ENCODE measurements at regions not wholly inside any gene's neighbourhood (a gene's known extent, or its start where the extent isn't known, plus 50 kb on each side); places are given as distances from the start of the nearest gene placed in this dataset.
"Not testable (repeated sequence)": the region's sequence is repeated elsewhere in the genome, so short reads cannot be mapped to it uniquely, and the experiment has no call there.

DNA sequence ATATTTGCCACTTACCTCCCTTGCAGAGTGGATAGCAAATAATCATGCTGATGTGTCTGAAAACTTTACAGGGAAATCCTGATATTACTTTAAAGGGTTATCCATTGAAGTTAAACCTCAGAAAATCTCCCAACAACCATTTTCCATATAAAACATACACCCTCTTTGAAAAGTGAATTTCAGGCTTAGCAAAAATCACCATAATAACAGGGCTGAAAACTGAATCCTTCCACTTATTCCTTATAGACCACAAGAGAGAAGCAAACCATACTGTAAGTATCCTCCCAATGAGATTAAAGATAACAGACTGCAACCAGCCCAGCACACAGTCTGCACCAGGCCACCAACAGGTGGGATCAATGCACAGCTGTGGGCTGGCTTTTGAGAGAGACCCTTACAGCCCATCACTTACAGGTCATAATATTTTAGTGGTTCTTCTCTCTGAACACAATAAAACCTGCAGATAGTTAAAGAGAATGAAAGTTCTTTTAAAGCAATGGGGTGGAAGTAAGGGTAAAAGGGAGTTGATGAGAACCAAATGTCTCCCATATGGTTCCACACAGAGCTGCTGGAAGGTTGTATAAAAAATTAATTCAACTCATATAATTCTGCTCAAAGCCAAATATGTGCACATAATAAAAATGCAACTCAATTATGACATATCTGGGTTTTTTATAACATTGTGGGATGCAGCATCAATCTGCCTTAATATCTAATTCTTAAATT is 376.2 kb upstream of the GRAMD2B start:
- DNase-seq = no peak

DNA sequence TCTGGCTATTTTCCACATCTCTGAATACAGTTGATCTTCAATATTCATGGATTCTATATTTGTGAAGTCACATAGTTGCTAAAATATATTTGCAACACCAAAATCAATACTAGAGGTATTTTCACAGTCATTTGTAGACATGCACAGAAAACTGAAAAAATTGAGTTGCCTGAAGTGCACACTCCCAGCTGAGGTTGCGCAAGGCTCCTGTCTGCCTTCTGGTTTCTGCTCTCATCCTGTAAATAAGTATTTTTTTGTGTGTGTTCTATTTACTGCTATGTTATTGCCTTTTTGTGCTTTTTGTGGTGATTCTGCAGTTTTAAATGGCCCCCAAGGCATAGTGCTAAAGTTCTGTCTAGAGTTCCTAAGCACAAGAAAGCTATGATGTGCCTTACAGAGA is 371.1 kb upstream of the GRAMD2B start:
- no peak for DNase-seq

DNA sequence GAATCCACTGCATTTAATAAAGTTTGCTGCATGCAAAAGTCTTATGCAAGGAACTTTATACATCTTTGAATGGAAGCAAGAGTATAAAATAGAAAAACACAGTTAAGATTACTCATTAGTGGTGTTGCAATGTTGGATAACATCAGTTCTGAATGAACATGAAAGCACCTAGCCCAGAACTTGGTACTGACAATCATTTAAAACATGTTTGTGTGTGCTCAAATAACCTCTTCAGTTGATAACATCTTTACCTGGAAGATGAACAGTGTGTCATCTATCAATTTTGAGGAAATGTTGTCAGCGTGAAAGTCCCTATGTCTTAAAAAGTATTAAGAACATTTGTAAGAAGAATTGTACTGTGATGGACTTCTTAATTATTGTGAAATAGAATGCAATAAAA is 370.4 kb upstream of the GRAMD2B start:
- DNase-seq = no peak

DNA sequence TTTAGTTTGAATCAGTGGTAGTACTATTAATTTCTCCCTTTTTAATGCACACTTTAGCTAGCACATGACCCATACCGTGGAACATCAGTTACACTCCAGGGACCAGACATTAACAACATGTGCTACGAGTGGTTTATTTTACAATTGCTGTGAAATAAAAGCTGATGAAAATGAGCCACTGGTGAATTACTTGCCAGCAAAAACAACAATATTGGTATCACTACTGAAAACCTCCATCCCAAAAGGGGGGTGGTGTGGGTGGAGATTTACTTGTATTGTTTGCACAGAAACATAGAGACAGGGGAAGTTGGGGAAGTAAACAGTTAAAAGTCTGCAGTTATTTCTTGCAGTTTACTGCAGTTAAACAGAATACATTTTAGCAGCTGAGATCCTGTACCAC is 369.6 kb upstream of the GRAMD2B start:
- DNase-seq = no peak

DNA sequence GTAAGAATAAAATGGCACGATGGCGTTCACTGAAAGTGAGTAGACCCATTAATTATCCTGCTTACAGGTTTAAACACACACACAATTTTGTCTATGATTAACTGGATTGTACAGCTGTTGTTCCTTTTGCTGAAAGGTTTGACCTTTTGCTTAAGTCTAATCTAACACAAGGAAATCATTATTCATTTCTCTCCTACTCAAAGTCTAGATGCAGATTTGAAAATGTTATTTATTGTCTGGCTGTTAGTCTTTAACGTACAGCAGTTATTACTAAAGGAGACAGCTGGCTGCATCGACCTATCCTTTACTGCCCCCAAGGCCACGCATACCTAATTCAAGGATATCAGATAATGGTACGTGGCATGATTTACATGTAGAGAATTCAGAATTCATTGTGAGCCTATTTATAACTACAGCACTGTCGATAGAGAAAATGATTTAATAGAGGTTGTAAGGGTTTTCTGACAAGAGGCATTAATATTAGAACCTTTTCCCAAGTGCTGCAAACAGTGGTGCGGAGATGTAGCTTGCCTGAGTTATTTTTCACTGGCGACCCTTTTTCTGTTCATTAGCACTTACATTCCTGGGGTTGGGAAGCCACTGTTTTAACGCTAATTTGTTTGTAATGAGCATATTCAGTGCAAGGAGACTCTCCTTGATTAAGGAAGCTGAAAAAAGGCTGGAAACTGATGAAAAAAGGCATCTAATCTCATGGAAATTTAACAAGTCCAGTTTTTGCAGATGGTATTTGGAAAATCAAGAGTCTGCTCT is 368.4 kb upstream of the GRAMD2B start:
- peak; percentile 46 for DNase-seq

DNA sequence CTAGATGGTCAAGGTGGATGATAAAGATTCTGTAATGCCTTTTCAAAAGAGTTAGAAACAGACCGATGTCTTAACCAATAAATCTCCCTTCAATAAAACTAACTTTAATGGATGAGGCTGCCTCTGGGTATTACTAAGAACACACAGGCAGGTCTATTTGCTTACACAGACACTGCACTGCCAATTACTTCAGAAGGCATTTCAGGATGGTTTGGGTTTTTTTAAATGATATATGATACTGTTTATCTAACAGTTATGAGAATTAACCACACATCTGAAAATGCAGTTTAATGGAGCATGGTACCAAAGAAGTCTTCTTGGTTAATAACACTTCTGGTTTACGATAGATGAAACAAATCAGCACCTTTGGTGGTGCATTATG is 367.9 kb upstream of the GRAMD2B start:
- DNase-seq = no peak

DNA sequence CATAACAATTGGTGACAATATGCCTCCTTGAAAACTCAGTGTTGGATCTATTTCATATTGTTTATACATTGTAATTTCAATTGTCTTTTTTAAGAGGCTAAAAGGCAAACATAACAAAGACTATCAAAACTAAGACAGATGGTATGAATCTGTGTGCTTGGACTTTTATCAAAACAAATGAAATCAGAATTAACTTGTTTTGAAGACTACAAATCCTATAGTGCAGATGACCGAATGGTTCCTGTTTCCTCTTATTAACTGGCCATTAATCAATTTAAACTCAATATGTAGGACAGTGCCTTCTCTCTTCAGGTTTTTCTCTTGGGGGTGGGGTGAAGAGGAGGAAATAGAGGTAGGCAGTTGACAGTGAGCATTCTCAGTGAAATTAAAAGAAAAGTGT is 366.9 kb upstream of the GRAMD2B start:
- no peak for DNase-seq

DNA sequence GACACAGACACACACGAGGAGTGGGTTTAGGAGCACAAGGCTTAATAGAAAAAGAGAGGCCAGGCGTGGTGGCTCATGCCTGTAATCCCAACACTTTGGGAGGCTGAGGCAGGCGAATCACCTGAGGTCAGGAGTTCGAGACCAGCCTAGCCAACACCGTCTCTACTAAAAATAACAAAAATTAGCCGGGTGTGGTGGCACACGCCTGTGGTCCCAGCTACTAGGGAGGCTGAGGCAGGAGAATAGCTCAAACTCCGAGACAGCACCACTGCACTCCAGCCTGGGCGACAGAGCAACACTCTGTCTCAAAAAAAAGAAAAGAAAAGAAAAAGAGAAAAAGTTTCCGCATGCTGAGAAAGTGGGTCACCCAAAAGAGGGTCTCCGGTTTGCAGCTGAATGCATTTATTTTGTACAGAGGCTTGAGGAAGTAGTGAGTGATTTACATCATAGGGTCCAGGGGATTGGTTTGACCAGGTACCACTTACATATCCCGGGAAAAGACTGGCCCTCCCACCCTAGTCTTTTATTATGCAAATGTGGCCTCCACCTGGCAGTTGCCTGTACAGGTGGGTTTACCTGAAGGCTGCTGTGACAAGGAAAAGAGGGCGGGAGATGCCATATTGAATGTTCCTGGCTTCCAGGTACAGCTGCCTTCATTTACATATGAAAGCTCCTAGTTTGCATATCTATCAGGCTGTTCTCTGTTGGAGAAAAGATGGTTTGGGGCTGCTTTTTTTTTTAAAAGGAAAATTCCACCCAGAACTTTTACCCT is 366.2 kb upstream of the GRAMD2B start:
- no peak for DNase-seq

DNA sequence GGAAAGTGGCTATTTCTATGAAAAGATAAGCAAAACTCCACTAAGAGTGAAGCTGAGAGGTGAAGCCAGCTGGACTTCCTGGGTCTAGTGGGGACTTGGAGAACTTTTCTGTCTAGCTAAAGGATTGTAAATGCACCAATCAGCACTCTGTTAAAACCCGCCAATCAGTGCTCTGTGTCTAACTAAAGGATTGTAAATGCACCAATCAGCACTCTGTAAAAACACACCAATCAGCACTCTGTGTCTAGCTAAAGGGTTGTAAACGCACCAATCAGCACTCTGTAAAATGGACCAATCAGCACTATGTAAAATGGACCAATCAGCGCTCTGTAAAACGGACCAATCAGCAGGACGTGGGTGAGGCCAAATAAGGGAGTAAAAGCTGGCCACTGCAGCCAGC is 364.8 kb upstream of the GRAMD2B start:
- not testable (repeated sequence) for DNase-seq

DNA sequence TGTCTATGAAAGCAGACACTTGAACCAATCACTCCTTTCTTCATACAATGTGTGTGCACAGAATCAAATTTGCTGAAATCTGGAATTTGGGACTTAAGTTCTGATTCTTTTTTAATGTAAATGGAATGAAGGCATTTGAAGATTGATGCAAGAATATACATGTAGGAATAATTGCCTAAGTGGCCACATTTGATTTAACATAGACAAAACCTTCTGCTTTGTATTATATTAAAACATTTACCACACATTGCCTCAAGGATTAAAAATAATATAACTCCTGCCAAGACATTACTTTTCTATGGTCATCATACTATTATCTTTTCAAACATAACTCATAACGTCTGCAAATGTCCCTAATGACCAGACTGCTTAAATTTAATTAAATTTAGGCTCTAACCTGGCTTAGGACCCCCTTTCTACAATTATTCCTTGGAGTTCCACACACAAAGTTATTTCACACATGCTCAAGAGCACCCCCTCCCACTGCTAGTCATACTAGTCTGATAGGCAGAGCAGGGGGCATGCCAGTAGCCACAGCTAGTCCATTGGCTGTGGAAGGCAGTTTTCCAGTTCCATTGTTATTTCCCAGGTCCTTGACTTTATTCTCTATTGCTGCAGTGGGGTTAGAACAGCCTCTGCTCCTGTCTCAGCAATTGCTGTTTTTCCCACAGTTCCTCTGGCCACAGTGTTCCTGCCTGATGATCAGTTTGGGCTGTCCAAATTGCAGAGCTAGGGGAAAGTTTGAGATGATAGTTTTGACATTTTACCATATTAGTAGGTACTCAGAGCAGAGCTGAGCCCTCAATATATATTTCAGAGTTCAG is 360.6 kb upstream of the GRAMD2B start:
- no peak for DNase-seq

DNA sequence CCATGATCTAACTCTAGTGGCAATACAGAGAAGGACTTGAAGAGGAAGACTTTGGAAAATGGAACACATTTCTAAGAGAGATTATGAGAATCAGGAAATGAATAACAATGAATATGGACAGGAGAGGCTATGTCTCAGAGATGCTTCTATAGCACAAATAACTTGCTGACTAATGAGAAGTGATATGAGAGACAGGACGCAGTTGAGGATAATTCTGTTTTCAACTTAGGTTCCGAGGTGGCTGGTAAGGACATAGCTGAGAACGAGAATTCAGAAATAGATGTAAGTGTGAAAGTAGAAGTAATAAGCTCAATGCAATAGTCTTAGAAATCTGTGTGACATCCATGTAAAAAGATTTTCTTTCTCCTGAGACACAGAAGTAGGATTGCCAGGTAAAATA is 358.1 kb upstream of the GRAMD2B start:
- DNase-seq = no peak

DNA sequence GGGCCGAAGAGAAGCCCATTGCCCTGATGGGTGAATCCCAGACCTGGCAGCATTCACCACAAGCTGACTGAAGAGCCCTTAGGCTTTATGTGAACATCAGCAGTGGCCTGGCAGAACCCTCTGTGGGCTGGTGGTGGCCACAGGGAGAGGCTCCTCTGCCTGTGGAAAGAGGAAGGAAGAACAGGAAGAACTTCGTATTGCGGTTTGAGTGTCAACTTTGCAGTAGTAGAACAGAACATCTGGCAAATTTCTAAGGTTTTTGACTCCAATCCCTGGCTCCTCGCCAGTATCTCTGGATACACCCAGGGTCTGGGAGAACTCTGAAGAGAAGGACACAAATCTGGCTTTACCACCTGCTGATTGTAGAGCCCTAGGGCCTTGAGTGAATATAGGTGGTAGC is 356.4 kb upstream of the GRAMD2B start:
- no peak for DNase-seq

DNA sequence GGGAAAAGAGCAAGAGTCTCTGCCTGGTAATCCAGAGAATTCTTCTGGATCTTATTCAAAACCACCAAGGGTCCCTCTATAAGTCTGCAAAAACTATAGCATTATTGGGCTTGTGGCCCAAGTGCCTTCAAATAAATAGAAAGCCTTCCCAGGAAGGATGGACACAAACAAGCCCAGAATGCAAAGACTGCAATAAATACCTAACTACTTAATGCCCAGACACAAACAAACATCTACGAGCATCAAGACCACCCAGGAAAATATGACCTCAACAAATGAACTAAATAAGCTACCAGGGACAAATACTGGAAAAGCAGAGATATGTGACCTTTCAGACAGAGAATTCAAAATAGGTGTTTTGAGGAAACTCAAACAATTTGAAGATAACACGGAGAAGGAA is 355.8 kb upstream of the GRAMD2B start:
- no peak for DNase-seq

DNA sequence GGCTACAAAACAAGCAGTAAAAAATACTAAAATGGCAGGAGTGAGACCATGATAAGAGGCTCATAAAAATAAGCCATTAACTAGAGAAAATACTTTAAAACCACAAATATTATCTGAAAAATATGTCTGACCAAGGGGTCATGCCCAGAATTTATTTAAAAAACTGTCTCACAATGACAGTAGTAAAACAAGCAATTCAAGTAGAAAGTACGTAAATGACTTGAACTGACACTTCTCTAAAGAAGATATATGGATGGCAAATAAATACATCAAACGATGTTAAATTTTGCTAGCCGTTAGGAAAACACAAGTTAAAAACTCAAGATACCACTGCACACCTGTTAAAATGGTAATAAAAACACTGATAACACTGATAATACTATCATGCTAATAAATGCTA is 353.9 kb upstream of the GRAMD2B start:
- DNase-seq = no peak

DNA sequence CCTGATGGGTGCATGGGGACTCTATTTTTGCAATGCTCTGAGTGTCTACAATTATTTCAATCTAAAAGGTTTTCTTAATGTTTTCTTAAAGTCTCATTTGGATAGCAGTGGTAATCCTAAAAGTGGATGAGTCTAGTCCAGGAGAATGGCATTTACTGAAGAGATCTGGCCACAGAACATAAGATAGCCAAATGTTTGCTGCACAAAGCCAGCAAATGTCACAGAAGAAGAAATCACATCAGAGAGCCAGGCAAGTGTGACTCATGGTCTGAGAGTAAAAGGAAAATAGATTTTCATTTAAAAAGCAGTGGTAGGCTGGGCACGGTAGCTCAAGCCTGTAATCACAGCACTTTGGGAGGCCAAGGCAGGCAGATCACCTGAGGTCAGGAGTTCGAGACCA is 352.7 kb upstream of the GRAMD2B start:
- DNase-seq = no peak

DNA sequence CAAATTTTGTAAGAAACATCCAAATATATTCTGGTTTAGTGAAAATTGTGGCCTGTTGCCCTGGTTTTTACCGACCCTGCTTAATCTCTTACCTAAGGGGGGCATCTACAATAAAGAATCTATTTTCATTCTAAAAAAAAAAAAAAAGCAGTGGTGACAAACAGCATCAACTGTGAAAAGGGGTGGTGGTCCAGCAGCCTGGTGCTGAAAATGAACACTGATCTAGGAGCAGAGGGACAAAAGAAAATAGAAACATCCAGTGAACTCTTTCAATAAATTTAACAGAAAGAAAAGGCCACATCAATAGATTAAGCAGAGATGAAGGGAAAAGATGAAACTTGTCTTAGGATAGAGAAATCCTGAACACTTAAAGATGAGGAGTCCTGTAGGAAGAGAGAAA is 348.7 kb upstream of the GRAMD2B start:
- no peak for DNase-seq

DNA sequence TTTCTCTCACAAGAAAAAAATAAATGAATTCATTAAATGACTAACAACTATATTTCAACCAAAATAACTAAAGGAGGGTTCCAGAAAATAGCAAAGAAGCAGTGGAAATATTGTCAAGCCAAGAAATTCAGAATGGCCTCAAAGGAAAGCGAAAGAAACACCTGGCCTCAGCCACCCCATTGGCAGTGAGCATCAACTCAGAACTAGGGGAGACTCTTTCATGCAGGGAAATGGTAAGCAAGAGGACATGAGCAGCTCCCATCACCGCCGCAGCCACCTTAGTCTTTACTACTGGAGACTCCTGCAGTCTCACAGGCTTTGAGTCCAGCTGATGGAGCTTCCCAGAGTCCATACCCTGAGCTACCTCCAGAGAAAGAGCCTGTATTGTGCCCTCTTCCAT is 343.9 kb upstream of the GRAMD2B start:
- DNase-seq = no peak

DNA sequence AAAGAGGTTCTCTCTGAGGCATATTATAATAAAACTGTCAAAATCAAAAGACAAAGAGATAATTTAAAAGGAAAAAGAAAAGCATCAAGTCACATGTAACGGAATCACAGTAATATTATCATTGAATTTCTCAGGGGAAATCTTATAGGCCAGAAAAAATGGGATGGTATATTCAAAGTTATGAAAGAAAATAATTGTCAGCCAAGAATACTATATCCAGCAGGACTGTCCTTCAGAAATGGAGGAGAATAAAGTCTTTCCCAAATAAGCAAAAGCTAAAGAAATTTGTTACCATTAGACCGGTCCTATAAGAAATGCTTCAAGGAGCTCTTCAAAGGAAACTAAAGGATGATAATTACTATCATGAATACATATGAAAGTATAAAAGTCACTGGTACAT is 342.0 kb upstream of the GRAMD2B start:
- DNase-seq = no peak

DNA sequence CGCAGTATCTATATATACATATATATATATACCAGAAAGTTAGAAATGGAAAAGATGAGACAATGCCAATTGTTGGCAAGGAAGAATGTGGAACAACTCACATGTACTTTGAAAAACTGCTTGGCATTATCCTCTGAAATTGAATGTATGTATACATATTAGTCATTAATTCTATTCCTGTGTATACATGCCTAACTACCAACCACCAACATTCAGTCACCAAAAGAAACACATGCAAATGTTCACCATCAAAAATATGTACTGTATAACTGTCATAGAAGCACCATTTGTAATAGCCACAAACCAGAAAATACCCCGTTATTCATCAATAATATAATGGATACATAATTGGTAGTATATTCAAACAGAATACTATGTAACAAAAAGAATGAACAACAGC is 330.2 kb upstream of the GRAMD2B start:
- DNase-seq = no peak

DNA sequence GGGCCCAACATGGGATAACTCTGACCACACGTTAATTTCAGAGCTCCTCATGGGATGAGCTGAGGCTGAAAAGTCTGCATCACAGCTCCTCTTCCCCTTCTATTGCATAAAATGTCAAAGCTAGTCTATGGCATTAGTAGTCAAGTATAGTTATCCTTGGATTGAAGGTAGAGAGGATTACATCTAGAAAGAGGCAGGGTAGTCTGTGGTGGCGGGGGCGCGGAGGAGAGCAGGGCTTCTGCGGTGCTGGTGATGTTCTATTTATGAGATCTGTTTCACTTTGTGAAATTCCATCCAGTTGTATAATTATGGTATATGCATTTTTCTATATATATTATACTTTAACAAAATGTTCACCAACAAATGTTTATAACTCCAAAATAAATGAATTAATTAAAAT is 329.5 kb upstream of the GRAMD2B start:
- no peak for DNase-seq

DNA sequence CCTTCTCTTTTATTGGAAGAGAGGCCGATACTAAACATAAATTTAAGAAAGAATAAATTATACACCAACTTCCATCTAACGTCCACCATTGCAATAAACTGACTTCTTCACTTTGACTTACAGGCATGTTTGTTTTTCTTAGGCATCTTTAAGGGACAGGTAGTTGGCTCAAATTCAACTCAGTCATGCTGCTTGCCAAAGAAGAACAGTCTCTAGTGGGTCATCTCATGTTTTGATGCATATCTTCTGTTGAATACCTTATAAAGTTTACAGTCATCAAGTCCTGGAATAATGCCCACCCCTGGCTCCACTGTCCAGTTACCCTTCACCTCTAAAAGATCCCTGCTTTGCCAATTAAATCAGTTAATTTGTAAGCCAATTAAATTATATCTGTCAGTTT is 328.2 kb upstream of the GRAMD2B start:
- no peak for DNase-seq

DNA sequence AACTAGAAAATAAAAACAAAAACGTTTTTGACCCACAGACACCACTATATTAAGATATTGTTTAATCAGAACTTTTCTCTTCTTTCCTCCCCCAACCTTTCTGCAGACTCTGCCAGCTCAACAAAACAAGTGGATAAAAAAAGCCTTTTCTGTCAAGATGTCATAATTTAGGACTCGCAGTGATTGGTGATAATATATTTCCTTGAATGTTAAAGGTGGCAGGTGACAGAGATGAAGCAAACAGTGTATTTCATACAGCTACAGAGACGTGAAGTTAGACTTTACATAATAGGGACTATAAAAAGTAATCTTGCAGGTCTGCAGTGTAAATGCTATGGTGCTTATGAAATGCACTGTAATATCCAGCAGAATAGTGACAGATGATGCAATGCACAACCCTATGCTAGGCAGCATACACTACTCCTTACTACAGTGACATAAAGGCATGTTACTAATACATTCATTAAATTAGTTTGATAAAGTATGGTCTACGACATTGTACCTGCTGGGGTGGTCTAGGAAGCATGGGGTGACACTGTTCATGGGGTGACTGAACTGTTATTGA is 326.7 kb upstream of the GRAMD2B start:
- no peak for DNase-seq

DNA sequence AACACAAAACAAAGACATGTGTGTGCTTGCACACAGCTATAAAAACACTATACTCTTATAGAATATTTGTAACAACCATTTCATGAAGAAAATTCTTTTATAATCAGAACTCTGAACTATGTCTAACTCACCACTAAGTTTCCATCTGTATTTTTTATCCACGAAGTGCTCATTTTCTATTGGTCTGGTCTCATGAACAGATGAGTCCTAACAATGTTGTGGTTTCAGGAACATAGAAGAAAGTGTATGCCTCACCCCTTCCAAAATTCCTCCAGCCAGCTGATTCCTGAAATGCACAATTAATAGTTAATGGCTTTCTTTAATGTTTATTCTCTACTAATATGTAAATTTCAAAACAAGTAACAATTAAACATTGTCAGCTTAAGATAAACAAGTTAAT is 325.3 kb upstream of the GRAMD2B start:
- no peak for DNase-seq
